GM19438 (cell line): ENCODE measurements at regions not wholly inside any gene's neighbourhood (a gene's known extent, or its start where the extent isn't known, plus 50 kb on each side); places are given as distances from the start of the nearest gene placed in this dataset.
A peak's percentile ranks its signal among the peaks of the same experiment; 100 is the strongest.

Experiments
- ATAC-seq: cut with Tn5 transposase; IDR thresholded peaks from one replicate; pipeline ENCODE4 v1.9.1; 2021; ENCODE audit warnings: low read depth; ENCODE audit not compliant: unreplicated experiment

- ATAC-seq = no peak
These were observed 276.2 kb upstream of the SLC24A2 start for GRCh38 chr9:20065046-20065445.

- ATAC-seq = no peak
These were observed 265.9 kb upstream of the SLC24A2 start for GRCh38 chr9:20054734-20055133.

- ATAC-seq = no peak
These were observed 260.1 kb upstream of the SLC24A2 start for GRCh38 chr9:20048985-20049384.

GRCh38 chr9:20048437-20048836, 259.6 kb upstream of the SLC24A2 start:
- ATAC-seq = no peak

GRCh38 chr9:20044686-20045085, 255.8 kb upstream of the SLC24A2 start:
- no peak for ATAC-seq

GRCh38 chr9:20043461-20043860, 254.6 kb upstream of the SLC24A2 start:
- no peak for ATAC-seq

GRCh38 chr9:20043035-20043434, 254.2 kb upstream of the SLC24A2 start:
- ATAC-seq = peak; percentile 67

- ATAC-seq = no peak
These were observed 253.4 kb upstream of the SLC24A2 start for GRCh38 chr9:20042128-20042711.

GRCh38 chr9:20041697-20042081, 252.9 kb upstream of the SLC24A2 start:
- ATAC-seq = no peak

- no peak for ATAC-seq
These were observed 252.3 kb upstream of the SLC24A2 start for GRCh38 chr9:20040991-20041696.

- no peak for ATAC-seq
These were observed 248.9 kb upstream of the SLC24A2 start for GRCh38 chr9:20037699-20038098.

- ATAC-seq = no peak
These were observed 244.7 kb upstream of the SLC24A2 start for GRCh38 chr9:20033511-20033910.

- no peak for ATAC-seq
These were observed 243.7 kb upstream of the SLC24A2 start for GRCh38 chr9:20032413-20033006.

GRCh38 chr9:20031836-20032235, 243.0 kb upstream of the SLC24A2 start:
- ATAC-seq = no peak

- ATAC-seq = no peak
These were observed 241.8 kb upstream of the SLC24A2 start for GRCh38 chr9:20030671-20031070.

GRCh38 chr9:20030221-20030620, 241.4 kb upstream of the SLC24A2 start:
- ATAC-seq = no peak

GRCh38 chr9:20028849-20029231, 240.0 kb upstream of the SLC24A2 start:
- no peak for ATAC-seq

- ATAC-seq = no peak
These were observed 239.5 kb upstream of the SLC24A2 start for GRCh38 chr9:20028192-20028848.

GRCh38 chr9:20023961-20024571, 235.2 kb upstream of the SLC24A2 start:
- no peak for ATAC-seq

- ATAC-seq = no peak
These were observed 234.5 kb upstream of the SLC24A2 start for GRCh38 chr9:20023210-20023905.

GRCh38 chr9:20022410-20022809, 233.6 kb upstream of the SLC24A2 start:
- ATAC-seq = no peak
